Mucosa of gallbladder (tissue), 1 donor: ENCODE measurements at regions not wholly inside any gene's neighbourhood (a gene's known extent, or its start where the extent isn't known, plus 50 kb on each side); places are given as distances from the start of the nearest gene placed in this dataset.

Experiments
- DNase-seq: peaks from one replicate; pipeline ENCODE4 v3.0.0-alpha.2; 2020; ENCODE audit warnings: low spot score
- donor health status: DM: no; HTN: no; CAD: no.

DNA sequence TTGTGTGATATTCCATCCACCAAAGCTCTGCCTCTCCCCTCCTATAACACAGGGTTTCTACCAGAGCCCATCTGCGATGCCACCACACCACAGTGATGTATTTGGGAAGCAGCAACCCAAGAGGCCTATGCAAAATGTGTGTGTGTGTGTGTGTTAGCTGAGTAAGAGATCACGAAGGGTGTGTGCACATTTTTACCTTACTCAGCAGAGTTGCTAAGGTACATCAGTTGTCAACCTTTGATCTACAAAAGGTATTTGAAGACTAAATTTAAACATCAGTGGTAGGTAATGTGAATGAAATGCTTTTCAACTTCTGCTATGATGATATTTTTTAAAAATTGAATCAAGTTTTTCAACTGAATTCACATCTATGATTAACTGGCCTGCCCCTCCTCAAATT is 227.6 kb downstream of the FBXO15 start:
- DNase-seq, result no peak

- DNase-seq, result no peak
These were observed 228.8 kb downstream of the FBXO15 start for GRCh38 chr18:73918816-73919215.

DNA sequence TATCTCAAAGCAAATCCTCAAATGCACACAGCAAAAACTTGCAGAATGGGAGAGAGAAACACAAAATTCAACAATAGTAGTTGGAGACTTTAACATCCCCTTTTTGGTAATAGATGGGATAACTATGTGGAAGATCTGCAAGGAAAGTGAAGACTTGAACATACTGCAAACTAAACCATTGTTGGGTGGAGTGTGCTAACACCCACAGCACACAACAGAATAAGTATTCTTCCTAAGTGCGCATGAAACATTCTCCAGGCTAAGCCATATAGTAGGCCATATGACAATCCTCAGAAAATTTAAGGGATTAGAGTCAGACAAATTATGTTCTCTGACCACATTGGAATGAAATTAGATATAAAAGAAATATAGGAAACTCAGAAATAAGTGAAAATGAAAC is 230.6 kb downstream of the FBXO15 start:
- DNase-seq, result no peak

- no peak for DNase-seq
These were observed 234.1 kb downstream of the FBXO15 start for GRCh38 chr18:73913505-73913904.

- DNase-seq, result peak; percentile 33
These were observed 239.3 kb downstream of the FBXO15 start for GRCh38 chr18:73908323-73908722.

DNA sequence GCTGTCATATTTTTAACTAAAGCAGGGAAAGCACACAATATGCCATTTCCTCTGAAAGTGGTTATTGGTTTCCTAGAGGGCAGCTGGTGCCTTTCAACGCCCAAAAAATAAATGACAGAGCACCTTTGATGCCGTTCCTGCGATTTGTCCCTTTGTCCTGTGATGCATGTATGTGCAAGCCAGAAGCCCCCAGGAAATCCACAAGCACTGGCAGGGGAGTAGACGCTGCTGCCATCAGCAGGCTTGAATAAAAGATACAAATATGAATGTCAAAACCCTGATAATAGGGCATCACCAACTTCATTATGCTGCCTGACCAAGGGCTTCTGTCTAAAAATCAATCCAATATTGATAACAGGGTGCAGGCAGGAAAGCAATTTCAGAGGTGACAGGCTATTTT is 246.1 kb downstream of the FBXO15 start:
- DNase-seq, result no peak

DNA sequence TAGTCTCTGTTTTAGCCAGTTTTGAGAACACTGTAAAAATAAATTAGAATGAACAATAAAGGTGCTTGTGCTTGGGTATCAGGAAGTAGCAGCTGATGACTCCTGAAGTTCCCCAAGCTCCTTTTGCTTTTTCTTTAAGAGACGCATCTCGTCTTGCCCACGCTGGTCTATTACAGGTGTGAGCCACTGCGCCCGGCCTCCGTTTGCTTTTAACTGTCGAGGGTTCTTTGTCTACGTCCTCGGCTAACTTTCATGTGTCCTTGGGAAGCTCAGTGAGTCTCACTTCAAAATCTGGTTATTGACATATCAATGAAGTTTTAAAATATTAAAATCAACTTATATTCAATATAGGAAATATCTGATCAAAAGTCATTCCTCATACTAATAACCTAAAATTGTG is 246.5 kb downstream of the FBXO15 start:
- no peak for DNase-seq

- DNase-seq, result no peak
These were observed 247.4 kb downstream of the FBXO15 start for GRCh38 chr18:73900106-73900835.

- DNase-seq, result no peak
These were observed 250.1 kb downstream of the FBXO15 start for GRCh38 chr18:73897517-73897916.

GRCh38 chr18:73896685-73897084 is 250.9 kb downstream of the FBXO15 start:
- DNase-seq, result no peak

DNA sequence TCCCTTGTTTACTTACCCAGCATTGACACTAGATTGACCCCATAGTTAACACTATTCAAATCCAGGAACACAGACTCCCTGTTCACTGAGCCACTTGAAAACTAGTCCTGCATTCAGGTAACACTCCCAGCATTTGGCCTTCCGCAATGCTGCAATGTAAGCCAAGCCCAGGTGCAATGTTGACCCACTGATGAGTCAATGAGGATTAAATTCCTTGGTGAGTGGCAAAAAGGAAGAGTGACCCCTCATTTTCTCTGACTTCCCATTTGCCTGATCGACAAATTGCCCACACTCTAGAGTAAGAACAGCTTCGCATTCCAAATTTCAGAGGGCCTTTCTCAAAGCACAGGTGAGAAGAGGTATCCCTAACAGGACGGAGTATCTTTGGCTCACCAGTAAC is 251.9 kb downstream of the FBXO15 start:
- DNase-seq, result peak; percentile 21

- DNase-seq, result no peak
These were observed 253.8 kb downstream of the FBXO15 start for GRCh38 chr18:73893880-73894279.

DNA sequence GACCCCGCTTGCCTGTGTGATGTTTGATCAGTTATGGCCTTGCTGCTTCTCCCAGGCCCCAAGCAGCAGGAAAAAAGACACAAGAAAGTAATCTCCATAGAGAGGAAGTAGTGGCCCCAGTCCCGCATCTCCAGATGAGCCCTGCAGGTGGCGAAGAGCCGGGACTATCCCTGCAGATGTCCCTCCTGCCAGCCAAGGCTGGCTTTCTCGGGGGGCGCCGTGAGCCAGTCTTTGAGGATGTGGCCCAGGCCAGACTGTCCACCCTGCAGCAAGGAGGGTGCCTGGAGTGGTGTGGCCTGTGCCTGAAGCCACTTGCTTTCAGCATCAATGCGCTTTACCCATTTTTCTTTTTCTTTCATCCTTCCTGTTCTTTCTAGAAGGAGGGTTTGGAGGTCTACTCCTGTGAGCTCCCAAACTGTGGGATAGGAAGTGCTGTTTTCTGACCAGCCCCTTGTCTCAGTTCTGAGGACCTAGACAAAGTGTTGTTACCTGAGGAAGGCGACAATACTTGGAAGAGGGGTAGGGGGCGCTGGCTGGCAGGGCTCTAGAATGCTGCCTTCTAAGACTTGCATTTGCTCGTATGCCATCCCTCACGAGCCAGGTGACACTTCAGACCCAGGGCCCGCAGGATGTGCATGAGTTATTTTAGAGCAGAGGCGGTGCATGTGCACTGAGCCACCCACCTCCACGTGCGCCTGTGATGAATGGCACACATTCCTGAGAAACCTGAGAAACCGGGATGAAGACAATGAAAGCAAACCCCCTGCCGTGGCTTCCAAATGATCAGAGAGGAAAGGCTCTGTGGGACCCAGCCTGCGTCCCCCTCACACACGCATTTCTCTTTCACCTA is 255.8 kb downstream of the FBXO15 start:
- no peak for DNase-seq

DNA sequence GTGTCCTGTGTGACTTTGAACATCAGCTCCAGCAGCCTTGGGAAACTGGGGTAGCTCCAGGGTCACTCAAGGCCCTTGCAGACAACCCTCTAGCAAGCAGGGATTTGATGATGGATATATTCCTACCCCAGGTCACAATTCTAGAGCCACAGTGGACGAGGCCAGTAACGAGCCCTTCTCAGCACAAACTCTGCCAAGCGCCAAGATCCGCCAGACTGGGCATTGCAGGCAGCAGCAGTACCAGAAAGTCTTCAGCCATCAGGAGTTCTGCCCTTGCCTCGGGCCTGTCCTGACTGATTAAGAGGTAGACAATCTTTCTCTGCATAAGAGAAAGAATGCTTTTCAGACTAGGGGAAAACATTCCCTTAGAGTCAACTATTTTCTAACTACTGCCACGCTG is 259.1 kb downstream of the FBXO15 start:
- no peak for DNase-seq

- DNase-seq, result no peak
These were observed 259.8 kb downstream of the FBXO15 start for GRCh38 chr18:73887801-73888200.

GRCh38 chr18:73884868-73885267 is 262.8 kb downstream of the FBXO15 start:
- DNase-seq, result no peak

DNA sequence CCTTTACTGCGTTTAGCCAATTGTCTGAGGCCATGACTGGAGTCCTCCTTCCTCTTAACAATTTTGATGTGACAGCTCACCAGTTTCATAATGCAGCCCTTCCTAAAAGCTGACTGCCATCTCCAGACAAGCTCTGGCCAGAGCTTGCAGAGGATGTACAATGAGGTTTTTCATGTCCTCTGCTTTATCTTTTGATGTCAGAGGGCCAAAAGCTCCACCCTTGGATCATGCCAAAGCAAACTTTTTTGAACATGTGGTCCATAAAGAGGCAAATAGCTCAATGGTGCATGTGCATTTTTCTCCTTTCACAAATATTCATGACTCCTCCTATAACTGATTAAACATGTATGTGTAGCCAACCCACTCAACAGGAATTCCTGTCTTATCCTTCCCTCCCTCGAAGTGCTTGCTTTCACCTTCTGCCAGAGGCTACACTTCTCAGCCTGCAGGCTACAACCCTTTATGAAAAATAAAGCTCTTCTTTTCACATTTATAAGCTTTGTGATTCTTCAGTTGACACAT is 266.2 kb downstream of the FBXO15 start:
- no peak for DNase-seq

DNA sequence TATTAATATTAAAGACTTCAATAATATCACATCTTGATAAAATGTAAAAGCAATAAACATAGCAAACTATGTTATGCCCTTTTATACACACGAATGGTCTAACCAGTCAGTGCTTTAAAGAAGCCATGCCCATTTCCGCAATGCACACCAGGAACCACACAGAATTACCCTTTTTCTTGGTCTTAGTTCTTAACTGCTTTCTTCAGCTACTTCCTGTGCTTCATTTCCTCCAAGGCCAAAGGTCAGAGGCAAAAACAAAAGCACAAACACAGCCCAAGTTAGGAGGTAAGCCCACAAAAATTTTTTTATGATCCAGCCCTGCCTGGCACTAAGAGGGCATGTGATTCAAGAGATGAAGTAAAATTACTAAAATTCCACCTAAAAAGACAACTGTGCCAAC is 267.2 kb downstream of the FBXO15 start:
- no peak for DNase-seq

- DNase-seq, result no peak
These were observed 267.9 kb downstream of the FBXO15 start for GRCh38 chr18:73879766-73880165.

- no peak for DNase-seq
These were observed 268.3 kb downstream of the FBXO15 start for GRCh38 chr18:73879328-73879727.

- no peak for DNase-seq
These were observed 278.5 kb downstream of the FBXO15 start for GRCh38 chr18:73869182-73869581.

DNA sequence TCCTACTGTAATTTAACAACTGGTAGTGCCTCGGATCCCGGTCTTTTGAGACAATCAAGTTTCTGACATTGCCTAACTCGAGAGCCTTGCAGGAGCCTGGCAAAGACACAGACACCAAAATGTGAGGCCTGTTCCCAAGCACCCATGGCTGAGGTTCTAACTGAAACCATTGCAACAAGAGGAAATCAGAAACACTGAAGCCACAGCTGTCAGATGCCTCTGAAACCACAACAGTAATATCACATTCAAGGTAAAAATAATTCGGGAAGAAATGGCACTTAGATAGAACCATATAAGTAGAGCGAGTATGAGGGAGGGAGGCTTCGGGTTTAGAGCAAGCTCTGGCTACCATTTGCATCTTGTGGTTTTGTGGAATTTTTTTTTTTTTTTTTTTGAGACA is 285.9 kb downstream of the FBXO15 start:
- DNase-seq, result no peak

DNA sequence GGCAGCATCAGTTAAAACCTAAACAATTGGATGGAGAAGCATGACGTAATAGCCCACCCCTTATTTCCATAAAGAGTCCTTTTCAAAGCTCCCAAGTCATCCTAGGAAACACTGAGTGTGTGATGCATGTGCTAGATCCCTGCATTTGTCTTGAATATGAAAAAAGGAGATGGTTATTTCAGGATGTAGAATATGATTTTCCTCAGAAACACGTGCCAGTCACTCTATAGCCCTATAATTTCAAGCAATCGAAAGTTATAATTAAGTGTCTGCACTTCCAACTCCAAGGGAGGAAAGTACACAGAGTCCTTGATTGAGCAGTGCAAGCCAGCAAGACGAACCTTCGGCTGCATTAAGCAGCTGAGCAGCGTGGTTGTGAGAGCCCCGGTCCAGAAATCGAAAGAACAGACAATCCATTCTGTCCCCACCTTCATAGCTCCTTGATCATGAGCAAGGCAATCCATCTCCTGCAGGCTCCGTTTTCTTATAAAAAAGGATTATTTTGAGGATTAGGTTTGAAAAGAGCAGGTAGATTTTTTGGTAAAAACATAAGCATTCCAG is 287.7 kb downstream of the FBXO15 start:
- no peak for DNase-seq
